ENCODE measurements at regions not wholly inside any gene's neighbourhood (a gene's known extent, or its start where the extent isn't known, plus 50 kb on each side); places are given as distances from the start of the nearest gene placed in this dataset.
A peak's percentile ranks its signal among the peaks of the same experiment; 100 is the strongest.

GRCh38 chr20:17848249-17849048, 120.1 kb downstream of the SNX5 start (continued):
- TF ChIP-seq SKIL (CRISPR knock-in tag; IDR thresholded peaks at IDR 0.05; ENCODE audit: borderline replicate concordance) (peak; percentile 51; the same call in 1 of the 2 replicates), BORCS8-MEF2B (CRISPR knock-in tag; IDR thresholded peaks at IDR 0.05) (0 out of 2 replicates have a peak, but pooled peaks have one; percentile 11), ZNF580 (CRISPR knock-in tag; IDR thresholded peaks at IDR 0.05; ENCODE audit: borderline replicate concordance, low read depth) (no peak), ZNF251 (CRISPR knock-in tag; IDR thresholded peaks at IDR 0.05) (no peak), PHB2 (IDR thresholded peaks at IDR 0.05; ENCODE audit: partially characterized antibody) (no peak), ZSCAN20 (CRISPR knock-in tag; IDR thresholded peaks at IDR 0.05; ENCODE audit: borderline replicate concordance) (no peak), ZNF235 (CRISPR knock-in tag; IDR thresholded peaks at IDR 0.05; ENCODE audit: borderline replicate concordance) (no peak), HOMEZ (CRISPR knock-in tag; IDR thresholded peaks at IDR 0.05; ENCODE audit: low read depth) (no peak), RELA (CRISPR knock-in tag; IDR thresholded peaks at IDR 0.05) (peak; percentile 36; the same call in 1 of the 2 replicates), ZSCAN30 (CRISPR knock-in tag; IDR thresholded peaks at IDR 0.05) (no peak), FOXA3 (CRISPR knock-in tag; IDR thresholded peaks at IDR 0.05) (no peak), GTF2F1 (IDR thresholded peaks at IDR 0.05; ENCODE audit: low read length) (no peak), ETV5 (CRISPR knock-in tag; IDR thresholded peaks at IDR 0.05; ENCODE audit: borderline replicate concordance) (no peak), ZNF225 (CRISPR knock-in tag; IDR thresholded peaks at IDR 0.05) (no peak), ARNT (IDR thresholded peaks at IDR 0.05) (no peak), NR2F1 (CRISPR knock-in tag; IDR thresholded peaks at IDR 0.05) (no peak), STAG1 (CRISPR knock-in tag; IDR thresholded peaks at IDR 0.05) (no peak), ZNF430 (CRISPR knock-in tag; IDR thresholded peaks at IDR 0.05) (no peak; the same call in 1 of the 2 replicates)
- TF ChIP-seq, protein P1, sequence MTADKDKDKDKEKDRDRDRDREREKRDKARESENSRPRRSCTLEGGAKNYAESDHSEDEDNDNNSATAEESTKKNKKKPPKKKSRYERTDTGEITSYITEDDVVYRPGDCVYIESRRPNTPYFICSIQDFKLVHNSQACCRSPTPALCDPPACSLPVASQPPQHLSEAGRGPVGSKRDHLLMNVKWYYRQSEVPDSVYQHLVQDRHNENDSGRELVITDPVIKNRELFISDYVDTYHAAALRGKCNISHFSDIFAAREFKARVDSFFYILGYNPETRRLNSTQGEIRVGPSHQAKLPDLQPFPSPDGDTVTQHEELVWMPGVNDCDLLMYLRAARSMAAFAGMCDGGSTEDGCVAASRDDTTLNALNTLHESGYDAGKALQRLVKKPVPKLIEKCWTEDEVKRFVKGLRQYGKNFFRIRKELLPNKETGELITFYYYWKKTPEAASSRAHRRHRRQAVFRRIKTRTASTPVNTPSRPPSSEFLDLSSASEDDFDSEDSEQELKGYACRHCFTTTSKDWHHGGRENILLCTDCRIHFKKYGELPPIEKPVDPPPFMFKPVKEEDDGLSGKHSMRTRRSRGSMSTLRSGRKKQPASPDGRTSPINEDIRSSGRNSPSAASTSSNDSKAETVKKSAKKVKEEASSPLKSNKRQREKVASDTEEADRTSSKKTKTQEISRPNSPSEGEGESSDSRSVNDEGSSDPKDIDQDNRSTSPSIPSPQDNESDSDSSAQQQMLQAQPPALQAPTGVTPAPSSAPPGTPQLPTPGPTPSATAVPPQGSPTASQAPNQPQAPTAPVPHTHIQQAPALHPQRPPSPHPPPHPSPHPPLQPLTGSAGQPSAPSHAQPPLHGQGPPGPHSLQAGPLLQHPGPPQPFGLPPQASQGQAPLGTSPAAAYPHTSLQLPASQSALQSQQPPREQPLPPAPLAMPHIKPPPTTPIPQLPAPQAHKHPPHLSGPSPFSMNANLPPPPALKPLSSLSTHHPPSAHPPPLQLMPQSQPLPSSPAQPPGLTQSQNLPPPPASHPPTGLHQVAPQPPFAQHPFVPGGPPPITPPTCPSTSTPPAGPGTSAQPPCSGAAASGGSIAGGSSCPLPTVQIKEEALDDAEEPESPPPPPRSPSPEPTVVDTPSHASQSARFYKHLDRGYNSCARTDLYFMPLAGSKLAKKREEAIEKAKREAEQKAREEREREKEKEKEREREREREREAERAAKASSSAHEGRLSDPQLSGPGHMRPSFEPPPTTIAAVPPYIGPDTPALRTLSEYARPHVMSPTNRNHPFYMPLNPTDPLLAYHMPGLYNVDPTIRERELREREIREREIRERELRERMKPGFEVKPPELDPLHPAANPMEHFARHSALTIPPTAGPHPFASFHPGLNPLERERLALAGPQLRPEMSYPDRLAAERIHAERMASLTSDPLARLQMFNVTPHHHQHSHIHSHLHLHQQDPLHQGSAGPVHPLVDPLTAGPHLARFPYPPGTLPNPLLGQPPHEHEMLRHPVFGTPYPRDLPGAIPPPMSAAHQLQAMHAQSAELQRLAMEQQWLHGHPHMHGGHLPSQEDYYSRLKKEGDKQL (CRISPR knock-in tag; IDR thresholded peaks at IDR 0.05; ENCODE audit: low read depth), result no peak

Data from HepG2 (cell line).